CMK (cell line): ENCODE measurements at regions not wholly inside any gene's neighbourhood (a gene's known extent, or its start where the extent isn't known, plus 50 kb on each side); places are given as distances from the start of the nearest gene placed in this dataset.
A peak's percentile ranks its signal among the peaks of the same experiment; 100 is the strongest.
"Not testable (repeated sequence)": the region's sequence is repeated elsewhere in the genome, so short reads cannot be mapped to it uniquely, and the experiment has no call there.

ENCODE experiments used
- DNase-seq: peaks from one replicate; pipeline ENCODE4 v3.0.0-alpha.2; 2010; ENCODE audit warnings: low read depth

DNA sequence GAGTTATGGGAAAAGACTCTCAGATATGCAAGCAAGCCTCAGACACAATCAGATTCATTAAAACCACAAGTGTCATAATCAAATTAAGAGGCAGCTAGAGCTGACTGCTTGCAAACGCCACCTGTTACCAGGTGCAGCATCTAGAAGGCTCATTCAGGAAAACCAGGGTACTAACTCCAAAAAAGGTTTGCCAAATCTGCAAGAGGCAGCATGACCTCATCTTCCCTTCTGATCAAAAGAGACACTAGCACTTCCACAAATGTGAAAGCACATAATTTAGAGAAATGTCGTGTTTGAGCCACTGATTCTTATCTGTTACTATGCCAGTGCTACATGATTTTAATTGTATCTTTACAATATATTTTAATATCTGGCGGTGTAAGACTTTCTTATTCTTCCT lies 123.3 kb upstream of the NANOGP8 start:
- DNase-seq, result no peak

DNA sequence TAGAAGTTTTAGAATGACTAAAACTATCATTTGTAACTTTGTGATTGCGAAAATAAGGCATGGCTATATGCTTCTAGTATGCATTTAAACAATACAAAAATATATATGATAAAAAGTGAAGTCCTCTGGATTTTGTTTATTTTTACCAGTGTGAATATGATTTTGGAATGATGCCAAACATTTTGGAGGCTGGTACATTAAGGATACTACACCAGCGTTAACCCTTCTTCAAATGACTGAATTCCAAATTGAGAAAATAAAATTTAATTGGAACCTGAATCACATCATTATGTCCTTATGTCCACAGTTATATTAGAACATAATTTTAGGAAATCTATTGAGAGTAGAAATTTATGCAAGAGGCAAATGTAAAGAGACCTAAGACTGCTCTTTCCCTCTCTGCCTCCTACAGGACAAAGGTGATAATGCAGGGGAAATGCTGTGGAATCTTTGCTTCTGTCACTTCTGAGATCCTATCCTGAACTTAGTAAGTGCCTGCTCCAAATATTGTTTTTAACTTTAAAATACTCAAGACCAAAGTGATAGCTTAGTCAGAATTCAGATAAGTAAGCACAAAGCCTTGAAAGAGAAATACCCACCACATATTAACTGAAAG lies 121.1 kb upstream of the NANOGP8 start:
- peak; percentile 20 for DNase-seq

DNA sequence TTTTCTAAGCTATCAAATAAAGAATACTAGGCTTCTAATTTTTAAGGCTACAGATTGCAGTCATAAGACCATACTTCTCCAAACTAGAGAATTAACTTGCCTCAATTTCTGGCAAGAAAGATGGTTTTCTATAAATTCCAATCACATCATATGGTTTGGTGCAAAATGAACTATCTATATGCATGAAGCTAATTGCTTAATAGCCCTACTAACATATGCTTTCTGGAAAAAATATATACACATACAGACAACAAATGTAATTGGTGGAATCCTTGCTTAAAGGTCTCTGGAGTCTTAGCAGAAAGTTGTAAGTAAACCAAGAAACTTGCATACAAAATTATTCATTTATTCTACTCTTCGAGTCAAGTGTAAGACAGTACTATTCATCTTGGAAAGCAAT lies 113.1 kb upstream of the NANOGP8 start:
- no peak for DNase-seq

DNA sequence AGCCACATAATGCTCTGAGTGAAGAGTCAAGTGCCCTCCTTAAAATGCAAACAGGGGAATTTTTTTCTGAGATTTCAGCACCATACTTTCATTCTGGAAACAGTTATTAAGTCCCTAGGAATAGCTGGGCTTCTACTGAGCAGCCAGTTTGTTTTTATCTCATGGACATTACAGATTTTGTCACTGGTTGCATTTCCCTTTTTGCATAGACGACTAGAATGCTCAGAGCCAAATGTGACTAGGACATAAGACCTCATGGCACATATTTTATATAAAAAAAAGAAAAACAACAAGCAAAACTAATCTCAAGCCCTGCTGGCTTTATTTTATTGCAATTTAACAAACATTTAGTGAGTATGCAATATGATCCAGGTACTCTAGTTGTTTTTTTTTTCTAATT lies 112.7 kb upstream of the NANOGP8 start:
- DNase-seq, result no peak

DNA sequence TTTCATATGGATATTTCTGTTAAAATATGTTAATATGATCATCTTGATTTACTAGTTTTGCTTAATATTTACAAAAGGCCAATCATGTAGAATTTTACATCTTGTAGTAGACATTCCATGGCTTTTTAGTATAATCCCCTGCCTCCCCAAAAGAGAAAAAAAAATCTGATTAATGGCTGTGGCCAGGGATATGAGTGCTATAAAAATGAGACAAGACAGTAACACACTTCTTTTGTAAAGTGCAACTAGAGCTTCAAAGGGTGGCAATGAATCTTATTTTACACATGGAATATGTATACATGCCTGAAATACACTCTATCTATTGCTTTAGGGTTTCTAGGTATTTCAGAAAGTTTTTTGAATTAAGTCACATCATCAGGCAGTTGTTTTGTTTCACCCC lies 112.2 kb upstream of the NANOGP8 start:
- DNase-seq, result no peak

DNA sequence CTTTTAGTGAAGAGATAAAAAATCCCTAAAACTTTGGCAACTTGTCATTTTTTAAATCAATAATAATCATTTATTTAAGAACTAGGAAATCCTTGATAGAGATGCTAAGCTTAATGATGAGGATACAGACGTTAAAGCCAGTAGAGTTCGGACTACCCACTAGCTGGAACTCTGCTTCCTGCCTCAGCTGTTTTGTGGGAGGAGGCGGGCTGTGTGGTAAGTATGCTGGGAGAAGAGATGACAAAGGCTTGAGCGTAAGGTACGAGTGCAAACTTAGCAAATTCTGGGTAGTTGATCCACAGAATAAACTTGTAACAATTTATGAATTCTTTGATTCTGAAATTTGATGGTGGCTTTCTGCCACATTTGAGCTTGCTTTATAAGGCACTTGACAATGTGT lies 111.2 kb upstream of the NANOGP8 start:
- DNase-seq, result no peak

DNA sequence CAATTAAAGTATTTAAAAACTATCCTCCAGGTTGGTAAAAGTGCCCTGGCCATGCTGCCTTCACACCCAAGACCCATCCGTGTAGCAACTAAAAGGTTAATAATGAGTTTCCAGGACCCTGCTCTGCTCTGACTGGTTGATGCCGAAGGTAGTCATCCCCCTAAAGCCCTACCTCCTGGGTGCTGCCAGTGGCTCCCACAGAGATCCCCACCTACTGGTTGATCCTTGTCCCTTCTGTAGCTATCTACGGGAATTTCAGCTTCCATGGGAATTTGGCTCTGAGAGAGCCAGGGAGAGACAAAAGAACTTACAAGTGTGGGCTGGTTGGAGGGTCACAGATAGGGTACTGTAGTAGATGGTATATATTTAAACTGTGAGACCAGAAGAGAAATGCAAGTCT lies 110.6 kb upstream of the NANOGP8 start:
- no peak for DNase-seq

DNA sequence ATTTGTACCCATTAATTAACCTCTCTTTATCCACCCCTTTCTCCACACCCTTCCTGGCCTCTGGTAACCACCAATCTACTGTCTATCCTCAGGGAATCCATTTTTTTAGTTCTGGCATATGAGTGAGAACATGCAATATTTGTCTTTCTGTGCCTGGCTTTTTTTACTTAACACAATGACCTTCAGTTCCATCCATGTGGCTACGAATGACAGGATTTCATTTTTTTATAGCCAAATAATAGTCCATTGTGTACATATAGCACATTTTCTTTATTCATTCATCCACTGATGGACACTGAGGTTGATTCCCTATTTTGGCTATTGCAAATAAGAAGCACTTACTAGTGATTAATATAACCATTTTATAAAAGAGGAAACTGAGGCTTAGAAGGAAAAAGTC lies 109.9 kb upstream of the NANOGP8 start:
- DNase-seq, result no peak

DNA sequence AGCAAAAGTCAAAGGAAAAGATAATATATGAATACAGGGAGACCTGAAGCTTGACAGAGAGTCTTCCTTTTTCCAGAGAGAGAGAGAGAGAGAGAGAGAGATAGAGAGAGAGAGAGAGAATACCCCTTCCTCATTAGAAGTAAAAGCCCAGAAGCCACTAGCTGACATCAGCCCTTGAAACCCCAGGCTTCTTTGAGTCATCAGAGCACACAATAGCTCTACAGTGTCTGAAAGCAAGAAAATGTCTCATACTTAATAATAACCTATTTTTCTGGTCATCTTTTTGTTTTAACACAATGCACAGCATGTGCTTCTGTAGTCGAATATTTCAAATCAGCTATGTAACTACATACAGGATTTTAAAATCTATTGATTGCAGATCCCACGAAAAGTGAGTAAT lies 109.2 kb upstream of the NANOGP8 start:
- DNase-seq, result no peak

DNA sequence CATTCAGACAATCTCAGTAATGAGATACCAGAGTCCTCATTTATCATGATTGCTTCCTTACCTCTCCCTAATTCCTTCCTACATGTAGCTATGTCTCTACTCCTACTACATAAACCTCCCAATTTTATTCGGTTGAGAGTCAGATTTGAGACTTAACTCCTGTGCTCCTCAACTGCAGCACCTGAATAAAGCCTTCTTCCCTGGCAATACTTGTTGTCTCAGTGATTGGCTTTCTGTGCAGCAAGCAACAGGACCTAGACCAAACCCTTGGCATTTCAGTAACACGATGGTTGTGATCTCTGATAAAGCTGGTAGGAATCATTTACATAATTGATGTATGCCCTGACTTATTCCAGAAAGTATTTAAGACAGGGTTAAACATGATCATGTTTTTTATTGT lies 106.7 kb upstream of the NANOGP8 start:
- no peak for DNase-seq

DNA sequence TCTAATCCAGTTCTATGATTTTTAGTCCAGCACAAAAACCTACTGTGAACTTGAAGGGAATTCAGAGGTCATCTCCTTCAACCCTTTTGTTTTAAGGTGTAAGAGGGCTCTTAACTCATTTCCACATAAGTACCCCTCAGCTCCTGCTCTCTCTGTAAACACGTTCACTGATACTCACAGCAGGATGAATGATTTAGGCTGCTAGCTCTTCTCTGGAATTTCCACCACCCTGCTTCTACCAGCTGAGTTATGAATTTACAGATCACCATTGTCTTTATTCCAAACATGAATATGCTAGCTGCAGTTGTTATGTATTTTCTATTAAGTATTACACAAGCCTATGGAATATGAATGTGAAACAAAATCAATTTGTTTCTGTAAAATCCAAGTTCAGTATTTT lies 101.3 kb upstream of the NANOGP8 start:
- DNase-seq, result no peak

DNA sequence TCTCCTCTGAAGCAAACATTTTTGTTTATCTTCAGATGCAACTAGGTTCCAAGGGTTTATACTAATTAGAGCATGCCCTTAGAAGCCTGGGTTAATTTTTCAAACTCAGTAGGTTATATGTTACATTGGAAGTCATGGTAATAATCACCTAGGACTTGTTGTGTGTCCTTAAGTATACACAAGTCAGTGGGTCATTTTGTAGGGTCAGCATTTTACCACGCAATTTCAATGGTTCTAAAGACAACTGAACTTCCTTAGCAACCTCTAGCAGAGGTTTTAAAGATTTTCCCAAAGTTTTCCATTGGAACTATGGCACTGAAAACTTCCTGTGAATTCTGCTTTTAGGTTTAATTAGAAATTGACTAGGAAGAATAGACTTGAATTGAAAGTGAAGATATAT lies 99.6 kb upstream of the NANOGP8 start:
- DNase-seq, result no peak

DNA sequence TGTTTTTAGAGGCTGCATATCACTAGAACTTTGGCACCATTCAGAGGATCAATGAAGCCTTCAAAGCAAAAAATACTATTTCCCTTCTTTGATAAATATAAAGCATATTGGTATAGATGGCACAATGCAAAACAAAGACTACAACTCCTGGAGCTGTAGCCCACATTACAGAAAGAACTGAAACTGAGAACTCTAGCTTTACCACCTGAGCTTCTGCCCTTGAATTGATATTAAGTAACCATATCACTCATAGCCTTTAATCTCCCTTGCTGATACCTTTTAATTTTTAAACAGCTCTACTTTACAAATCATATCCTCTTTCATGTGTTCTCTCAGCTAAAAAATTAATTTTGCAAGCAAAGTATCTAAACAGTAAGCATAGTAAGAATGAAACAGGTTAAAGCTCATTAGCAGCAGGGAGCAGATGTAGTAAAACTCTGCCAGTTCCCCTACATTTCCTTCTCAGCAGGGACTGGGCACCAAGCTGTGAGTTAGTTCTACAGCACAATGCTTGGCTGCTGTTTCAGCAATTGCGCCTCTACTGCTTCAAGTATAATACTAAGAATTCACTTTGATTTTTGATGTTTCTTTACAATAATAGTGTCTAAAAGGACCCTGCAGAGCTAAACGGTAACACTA lies 97.9 kb upstream of the NANOGP8 start:
- DNase-seq, result no peak

DNA sequence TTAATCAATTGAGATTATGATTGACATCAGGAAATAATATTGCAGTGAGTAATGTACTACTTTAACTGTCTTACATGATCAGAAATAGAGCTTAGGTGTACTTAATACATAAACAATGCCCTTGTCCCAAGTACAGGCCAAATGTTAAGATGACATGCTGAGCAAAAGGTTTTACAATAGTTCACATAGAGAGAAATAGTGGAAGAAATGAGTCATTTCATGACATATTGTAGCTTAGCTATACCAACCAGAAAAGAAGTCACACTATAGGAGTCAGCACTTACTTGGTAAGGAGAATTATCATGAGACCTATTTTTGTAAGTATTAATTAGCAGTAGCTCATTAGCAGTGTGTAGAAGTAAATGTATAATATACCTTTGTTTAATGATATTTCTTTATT lies 96.4 kb upstream of the NANOGP8 start:
- no peak for DNase-seq

DNA sequence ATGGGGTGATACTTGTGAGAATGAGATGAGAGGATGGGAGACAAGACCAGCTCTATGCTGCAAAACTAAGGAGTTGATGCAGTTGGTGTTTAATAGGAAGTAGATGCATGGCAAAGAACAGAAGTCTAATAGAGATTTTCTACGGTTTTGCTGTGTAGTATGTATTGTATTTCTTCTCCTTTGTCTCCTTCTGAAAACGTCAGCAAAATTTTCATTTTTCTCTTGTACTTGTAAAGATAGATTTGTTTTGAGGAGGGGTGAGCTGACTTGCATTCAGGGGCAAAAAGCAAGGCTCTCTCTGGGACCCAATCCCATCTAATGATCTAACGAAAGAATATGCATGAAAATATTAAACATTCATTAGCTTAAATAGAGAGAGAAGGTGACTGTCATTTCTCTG lies 94.6 kb upstream of the NANOGP8 start:
- no peak for DNase-seq

DNA sequence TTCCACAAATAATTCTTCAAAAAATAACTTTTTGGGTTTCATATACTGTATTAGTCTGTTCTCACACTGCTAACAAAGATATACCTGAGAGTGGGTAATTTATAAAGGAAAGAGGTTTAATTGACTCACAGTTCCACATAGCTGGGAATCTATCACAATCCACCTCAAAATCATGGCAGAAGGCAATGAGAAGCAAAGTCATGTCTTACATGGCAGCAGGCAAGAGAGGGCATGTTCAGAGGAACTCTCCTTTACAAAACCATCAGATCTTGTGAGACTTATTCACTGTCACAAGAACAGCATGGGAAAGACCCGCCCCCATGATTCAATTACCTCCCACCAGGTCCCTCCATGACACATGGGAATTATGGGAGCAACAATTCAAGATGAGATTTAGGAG lies 93.1 kb upstream of the NANOGP8 start:
- DNase-seq, result not testable (repeated sequence)

DNA sequence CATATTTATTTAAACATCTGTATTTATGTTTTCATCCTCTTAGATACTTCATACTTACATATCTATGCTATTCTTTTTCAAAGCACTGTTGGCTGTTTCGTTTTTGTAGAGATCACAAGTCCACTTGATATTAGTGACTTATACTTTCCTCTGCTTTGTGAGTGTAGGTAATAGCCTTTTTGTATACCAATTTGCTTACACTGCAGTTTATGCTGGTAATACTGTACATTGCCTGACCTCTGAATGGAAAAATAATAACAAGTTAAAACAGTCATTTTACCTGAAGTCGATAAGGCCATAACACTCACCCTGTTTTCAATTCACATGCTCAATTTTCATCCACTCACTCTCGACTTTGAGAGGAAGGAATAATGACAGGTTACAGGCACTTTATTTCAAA lies 89.9 kb upstream of the NANOGP8 start:
- DNase-seq, result no peak

DNA sequence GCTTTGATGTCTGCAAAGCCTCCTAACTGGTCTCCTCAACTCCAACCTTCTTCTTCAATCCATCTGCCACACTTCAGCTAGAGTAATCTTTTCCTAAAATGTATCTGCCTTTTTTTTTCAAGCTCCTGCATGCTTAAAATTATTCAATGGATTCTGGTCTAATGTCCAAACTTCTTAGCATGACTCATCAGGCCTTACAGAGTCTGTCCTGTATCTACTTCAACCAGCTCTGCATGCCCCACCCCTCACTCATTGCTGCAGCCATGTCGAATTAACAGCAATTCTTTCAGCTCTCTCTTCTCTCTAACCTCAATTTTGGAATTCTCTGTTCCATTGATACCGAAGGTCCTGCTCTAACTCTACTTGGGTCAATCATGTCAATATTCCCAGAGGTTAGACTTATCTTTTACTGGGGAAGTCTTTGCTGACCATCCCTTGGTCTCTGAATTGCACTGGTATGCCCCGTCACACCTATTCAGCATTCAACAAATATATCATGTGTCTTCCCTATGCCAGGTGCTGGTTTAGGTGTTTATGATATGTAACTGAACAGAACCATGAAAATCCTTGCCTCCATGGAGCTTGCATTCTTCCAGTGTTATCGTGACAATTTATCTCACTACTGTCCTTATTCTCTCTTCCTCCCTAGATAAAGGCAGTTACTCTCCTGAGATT lies 88.5 kb upstream of the NANOGP8 start:
- DNase-seq, result no peak

DNA sequence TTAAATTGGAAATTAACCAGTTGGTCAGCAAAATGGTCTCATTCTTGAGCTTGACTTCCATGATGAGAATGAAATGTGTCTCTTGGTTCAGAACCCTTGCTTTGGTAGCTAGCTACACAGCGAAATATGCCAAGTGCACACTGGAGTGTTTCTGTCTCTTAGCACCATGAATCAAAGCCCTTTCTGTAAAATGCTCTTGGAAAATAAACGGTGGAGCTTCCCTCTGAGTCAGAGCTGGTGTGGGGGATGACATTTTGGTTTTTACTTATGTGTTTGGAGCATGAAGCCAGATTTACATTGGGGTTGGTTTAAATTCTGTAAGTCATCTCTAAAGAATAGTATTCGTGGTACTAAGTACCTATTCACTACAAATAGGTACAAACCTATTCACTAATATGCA lies 85.1 kb upstream of the NANOGP8 start:
- no peak for DNase-seq

DNA sequence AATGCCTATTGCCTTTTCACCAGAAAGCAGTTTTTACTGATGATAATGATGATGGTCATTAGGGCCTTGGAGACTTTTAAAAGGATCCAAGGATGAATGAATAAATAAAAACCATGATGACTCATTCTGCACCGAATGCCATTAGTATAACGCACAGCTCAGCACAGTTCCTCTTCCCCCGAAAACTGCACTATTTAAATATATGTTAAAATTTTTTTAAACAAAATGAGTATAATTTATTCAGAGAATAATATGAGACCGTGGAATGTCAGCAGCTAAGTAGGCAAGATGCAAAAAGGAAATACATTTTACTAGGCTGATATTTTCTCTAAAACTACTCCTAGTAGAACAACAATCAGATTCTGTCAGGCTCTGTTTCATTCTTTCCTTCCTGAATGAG lies 83.4 kb upstream of the NANOGP8 start:
- DNase-seq, result no peak

DNA sequence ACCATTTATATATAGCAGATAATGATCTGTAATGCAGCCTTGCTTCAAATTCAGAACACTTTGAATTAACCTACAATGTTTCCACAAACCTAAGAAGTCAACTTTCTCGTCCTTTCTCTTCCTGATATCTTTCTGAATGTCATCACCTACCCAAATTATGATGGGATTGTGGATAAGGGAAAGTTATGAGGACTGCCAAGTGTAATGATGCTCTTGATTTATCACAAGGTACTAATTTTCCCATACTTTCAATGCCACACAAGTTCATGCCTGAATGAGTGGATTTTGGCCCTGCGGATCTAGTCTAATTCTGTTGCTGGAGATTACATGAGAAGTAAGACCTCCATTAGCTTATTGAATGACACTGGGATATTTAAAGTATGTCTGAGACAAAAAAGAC lies 82.6 kb upstream of the NANOGP8 start:
- DNase-seq, result no peak

DNA sequence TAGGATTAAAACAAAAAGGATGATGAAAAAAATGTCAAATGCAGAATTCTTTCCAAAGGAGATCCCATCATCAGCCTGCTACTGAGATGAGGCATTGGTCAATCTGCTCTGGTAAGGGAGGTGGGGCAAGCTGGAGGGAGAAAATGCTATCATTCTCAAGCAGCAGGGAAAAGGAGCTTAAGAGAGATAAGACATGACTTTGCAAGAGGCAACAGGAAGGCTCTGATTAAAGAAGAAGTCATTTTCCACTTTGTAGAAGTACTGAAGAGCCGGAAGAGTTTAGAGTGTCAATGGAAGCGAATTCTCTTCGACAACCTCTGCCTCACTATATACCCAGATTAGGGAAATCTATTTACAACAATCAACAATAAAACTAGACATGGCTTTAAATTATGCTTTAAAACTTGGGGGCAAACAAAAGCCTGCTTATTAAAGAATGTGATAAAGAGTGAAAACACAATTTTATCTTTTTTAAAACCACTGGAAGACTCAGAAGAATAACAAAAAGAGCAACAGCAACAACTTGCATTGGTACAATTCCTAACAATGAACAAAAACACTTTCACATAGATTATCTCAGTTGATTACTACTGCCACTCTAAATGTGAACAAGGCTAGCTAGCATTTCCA lies 81.8 kb upstream of the NANOGP8 start:
- DNase-seq, result peak; percentile 32

DNA sequence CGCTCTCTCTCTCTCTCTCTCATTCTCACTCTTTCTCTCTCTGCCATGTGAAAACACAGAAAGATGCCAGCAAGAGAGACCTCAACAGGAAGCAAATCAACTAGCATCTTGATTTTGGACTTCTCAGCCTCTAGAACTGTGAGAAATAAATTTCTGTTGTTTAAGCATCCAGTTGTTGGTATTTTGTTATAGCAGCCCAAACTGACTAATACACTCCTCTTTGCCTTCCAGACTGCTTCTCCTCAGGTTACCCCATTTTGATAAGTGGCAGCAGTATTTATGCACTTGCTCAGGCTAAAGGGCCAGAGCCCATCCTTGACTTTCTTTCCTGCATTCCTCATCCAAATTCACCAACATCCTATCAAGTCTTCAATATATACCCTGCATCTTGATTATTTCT lies 76.6 kb upstream of the NANOGP8 start:
- no peak for DNase-seq
